Upper lobe of left lung (tissue), 4 donors: ENCODE measurements at regions not wholly inside any gene's neighbourhood (a gene's known extent, or its start where the extent isn't known, plus 50 kb on each side); places are given as distances from the start of the nearest gene placed in this dataset.

Experiments used
- CTCF ChIP-seq, 6 experiments: fragments of 450-650 bp in 4 of 6; fragments of 200-600 bp in 2 of 6; sonication (generic) in 2 of 6; IDR thresholded peaks; one replicate each; pipeline ENCODE4 v1.5.1; 2016 to 2019; ENCODE audit warnings: antibody characterized with exemption in 6 of 6
- EP300 ChIP-seq, 4 donors: sonication (generic); formaldehyde crosslinking; IDR thresholded peaks; one replicate each; pipeline ENCODE4 v1.5.1; 2017; ENCODE audit warnings: antibody characterized with exemption in 4 of 4, control low read depth in 2 of 4
- POLR2A ChIP-seq, 4 donors: fragments of 450-650 bp; IDR thresholded peaks; one replicate each; pipeline ENCODE4 v1.5.1; 2016 to 2017; ENCODE audit warnings: antibody characterized with exemption in 4 of 4, mild to moderate bottlenecking in 2 of 4

GRCh38 chrX:129019412-129019811 lies 503.9 kb downstream of the SMARCA1 start:
- TF ChIP-seq CTCF (IDR thresholded peaks at IDR 0.05) (no peak), EP300 (IDR thresholded peaks at IDR 0.05) (no peak), POLR2A (IDR thresholded peaks at IDR 0.05) (no peak)
